ENCODE measurements at regions not wholly inside any gene's neighbourhood (a gene's known extent, or its start where the extent isn't known, plus 50 kb on each side); places are given as distances from the start of the nearest gene placed in this dataset.

- TF ChIP-seq, protein P1, sequence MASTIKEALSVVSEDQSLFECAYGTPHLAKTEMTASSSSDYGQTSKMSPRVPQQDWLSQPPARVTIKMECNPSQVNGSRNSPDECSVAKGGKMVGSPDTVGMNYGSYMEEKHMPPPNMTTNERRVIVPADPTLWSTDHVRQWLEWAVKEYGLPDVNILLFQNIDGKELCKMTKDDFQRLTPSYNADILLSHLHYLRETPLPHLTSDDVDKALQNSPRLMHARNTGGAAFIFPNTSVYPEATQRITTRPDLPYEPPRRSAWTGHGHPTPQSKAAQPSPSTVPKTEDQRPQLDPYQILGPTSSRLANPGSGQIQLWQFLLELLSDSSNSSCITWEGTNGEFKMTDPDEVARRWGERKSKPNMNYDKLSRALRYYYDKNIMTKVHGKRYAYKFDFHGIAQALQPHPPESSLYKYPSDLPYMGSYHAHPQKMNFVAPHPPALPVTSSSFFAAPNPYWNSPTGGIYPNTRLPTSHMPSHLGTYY (CRISPR knock-in tag; IDR thresholded peaks at IDR 0.05) = no peak
- TF ChIP-seq SMAD3 (CRISPR knock-in tag; IDR thresholded peaks at IDR 0.05; ENCODE audit: borderline replicate concordance) = no peak
- no peak for TF ChIP-seq ZNF671 (CRISPR knock-in tag; IDR thresholded peaks at IDR 0.05)
- TF ChIP-seq CREB1 (CRISPR knock-in tag; IDR thresholded peaks at IDR 0.05) = no peak
- no peak for TF ChIP-seq ETV6 (CRISPR knock-in tag; IDR thresholded peaks at IDR 0.05)
These were observed 428.6 kb upstream of the BRINP3 start (continued) for GRCh38 chr1:190906206-190906725.

DNA sequence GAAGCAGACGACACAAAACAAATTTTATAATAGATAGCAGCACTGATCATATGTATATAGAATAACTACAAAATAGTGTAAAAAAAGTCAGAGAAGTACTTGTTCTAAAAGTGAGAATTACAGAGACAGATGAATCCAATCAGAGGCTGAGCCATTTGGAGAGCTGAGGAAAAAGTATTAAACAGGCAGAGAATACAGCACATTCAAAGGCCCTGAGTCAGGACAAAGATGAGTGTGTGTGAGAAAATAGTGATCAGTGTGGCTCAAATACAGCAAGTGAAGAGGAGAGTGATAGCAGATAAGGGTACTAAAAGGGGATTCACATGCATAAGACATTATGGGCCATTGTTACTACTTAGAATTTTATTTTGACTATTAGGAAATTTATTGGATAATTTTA, 430.6 kb upstream of the BRINP3 start:
- no peak for ATAC-seq

More for the DNA sequence above, 430.6 kb upstream of the BRINP3 start:
- H3K36me3 Mint-ChIP-seq = no peaks in the 10 kb centered on the region; the same call in 1 of the 2 replicates
- TF ChIP-seq ZBTB43 (CRISPR knock-in tag; IDR thresholded peaks at IDR 0.05) (no peak), ZNF396 (CRISPR knock-in tag; IDR thresholded peaks at IDR 0.05; ENCODE audit: borderline replicate concordance) (no peak), AFF4 (CRISPR knock-in tag; IDR thresholded peaks at IDR 0.05; ENCODE audit: borderline replicate concordance) (no peak)
- TF ChIP-seq, protein P2, sequence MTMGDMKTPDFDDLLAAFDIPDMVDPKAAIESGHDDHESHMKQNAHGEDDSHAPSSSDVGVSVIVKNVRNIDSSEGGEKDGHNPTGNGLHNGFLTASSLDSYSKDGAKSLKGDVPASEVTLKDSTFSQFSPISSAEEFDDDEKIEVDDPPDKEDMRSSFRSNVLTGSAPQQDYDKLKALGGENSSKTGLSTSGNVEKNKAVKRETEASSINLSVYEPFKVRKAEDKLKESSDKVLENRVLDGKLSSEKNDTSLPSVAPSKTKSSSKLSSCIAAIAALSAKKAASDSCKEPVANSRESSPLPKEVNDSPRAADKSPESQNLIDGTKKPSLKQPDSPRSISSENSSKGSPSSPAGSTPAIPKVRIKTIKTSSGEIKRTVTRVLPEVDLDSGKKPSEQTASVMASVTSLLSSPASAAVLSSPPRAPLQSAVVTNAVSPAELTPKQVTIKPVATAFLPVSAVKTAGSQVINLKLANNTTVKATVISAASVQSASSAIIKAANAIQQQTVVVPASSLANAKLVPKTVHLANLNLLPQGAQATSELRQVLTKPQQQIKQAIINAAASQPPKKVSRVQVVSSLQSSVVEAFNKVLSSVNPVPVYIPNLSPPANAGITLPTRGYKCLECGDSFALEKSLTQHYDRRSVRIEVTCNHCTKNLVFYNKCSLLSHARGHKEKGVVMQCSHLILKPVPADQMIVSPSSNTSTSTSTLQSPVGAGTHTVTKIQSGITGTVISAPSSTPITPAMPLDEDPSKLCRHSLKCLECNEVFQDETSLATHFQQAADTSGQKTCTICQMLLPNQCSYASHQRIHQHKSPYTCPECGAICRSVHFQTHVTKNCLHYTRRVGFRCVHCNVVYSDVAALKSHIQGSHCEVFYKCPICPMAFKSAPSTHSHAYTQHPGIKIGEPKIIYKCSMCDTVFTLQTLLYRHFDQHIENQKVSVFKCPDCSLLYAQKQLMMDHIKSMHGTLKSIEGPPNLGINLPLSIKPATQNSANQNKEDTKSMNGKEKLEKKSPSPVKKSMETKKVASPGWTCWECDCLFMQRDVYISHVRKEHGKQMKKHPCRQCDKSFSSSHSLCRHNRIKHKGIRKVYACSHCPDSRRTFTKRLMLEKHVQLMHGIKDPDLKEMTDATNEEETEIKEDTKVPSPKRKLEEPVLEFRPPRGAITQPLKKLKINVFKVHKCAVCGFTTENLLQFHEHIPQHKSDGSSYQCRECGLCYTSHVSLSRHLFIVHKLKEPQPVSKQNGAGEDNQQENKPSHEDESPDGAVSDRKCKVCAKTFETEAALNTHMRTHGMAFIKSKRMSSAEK (CRISPR knock-in tag; IDR thresholded peaks at IDR 0.05; ENCODE audit: borderline replicate concordance) = no peak
- TF ChIP-seq, protein P3, sequence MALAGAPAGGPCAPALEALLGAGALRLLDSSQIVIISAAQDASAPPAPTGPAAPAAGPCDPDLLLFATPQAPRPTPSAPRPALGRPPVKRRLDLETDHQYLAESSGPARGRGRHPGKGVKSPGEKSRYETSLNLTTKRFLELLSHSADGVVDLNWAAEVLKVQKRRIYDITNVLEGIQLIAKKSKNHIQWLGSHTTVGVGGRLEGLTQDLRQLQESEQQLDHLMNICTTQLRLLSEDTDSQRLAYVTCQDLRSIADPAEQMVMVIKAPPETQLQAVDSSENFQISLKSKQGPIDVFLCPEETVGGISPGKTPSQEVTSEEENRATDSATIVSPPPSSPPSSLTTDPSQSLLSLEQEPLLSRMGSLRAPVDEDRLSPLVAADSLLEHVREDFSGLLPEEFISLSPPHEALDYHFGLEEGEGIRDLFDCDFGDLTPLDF (CRISPR knock-in tag; IDR thresholded peaks at IDR 0.05) = no peak
- no peak for DNase-seq (ENCODE audit: low spot score)
- POLR2A ChIA-PET = no interaction called here
- H3K27me3 Mint-ChIP-seq (ENCODE audit: low read depth) = no peaks in the 10 kb centered on the region
- no peak overlapping the region for H3K4me3 Mint-ChIP-seq
- peaks cover 8% of the 10 kb centered on the region for H3K4me1 Mint-ChIP-seq
- H3K27ac Mint-ChIP-seq = no peak overlapping the region
- H3K9me3 Mint-ChIP-seq = peaks cover 12% of the 10 kb centered on the region
- CTCF ChIA-PET = no interaction called here
